Peyer's patch (tissue), 4 donors: ENCODE measurements at regions not wholly inside any gene's neighbourhood (a gene's known extent, or its start where the extent isn't known, plus 50 kb on each side); places are given as distances from the start of the nearest gene placed in this dataset.
A peak's percentile ranks its signal among the peaks of the same experiment; 100 is the strongest.

Experiments used
- DNase-seq, 3 donors: peaks; one replicate each; pipeline ENCODE4 v3.0.0-alpha.2; 2017 to 2019
- H3K27ac ChIP-seq, 4 donors: fragments of 200-600 bp; sonication (generic); one replicate each; pipeline ENCODE4 v1.5.1; 2016 to 2019
- H3K27me3 ChIP-seq, 2 donors: fragments of 200-600 bp; sonication (generic); one replicate each; pipeline ENCODE4 v1.5.1; 2019
- H3K36me3 ChIP-seq, 3 donors: fragments of 200-600 bp; sonication (generic); one replicate each; pipeline ENCODE4 v1.5.1; 2016 to 2019
- H3K4me1 ChIP-seq, 4 donors: fragments of 200-600 bp; sonication (generic); one replicate each; pipeline ENCODE4 v1.5.1; 2016 to 2019
- H3K4me3 ChIP-seq, 4 donors: fragments of 200-600 bp; sonication (generic); 1 replicate in 3 of 4; 2 replicates in 1 of 4; pipeline ENCODE4 v1.5.1; 2016 to 2019; ENCODE audit warnings: mild to moderate bottlenecking in 1 of 4
- H3K9me3 ChIP-seq, 4 donors: fragments of 200-600 bp; sonication (generic); one replicate each; pipeline ENCODE4 v1.5.1; 2016 to 2019; ENCODE audit warnings: mild to moderate bottlenecking in 1 of 4
- CTCF ChIP-seq, 6 experiments: fragments of 450-650 bp in 4 of 6; fragments of 200-600 bp in 2 of 6; sonication (generic) in 1 of 6; IDR thresholded peaks; one replicate each; pipeline ENCODE4 v1.5.1; 2017 to 2019; ENCODE audit warnings: antibody characterized with exemption in 6 of 6, mild to moderate bottlenecking in 3 of 6, moderate library complexity in 1 of 6
- POLR2A ChIP-seq, 2 donors: fragments of 450-650 bp; IDR thresholded peaks; one replicate each; pipeline ENCODE4 v1.5.1; 2017; ENCODE audit warnings: antibody characterized with exemption in 2 of 2, mild to moderate bottlenecking in 2 of 2, moderate library complexity in 2 of 2

GRCh38 chr7:155886391-155887173 lies 74.3 kb upstream of the SHH start:
- H3K9me3 ChIP-seq = no peaks in the 10 kb centered on the region
- no peaks in the 10 kb centered on the region for H3K36me3 ChIP-seq
- H3K4me3 ChIP-seq = no peak overlapping the region
- DNase-seq = no peak
- H3K27ac ChIP-seq = no peak overlapping the region
- no peaks in the 10 kb centered on the region for H3K27me3 ChIP-seq
- TF ChIP-seq CTCF (IDR thresholded peaks at IDR 0.05) = no peak
- no peak for TF ChIP-seq POLR2A (IDR thresholded peaks at IDR 0.05)
- H3K4me1 ChIP-seq = peaks cover 0 to 4% (median 0%) of the 10 kb centered on the region in 4 donors

- TF ChIP-seq CTCF (IDR thresholded peaks at IDR 0.05) = no peak
- TF ChIP-seq POLR2A (IDR thresholded peaks at IDR 0.05) = no peak
- Histone ChIP-seq H3K27ac (no peak overlapping the region), H3K4me3 (no peak overlapping the region), H3K36me3 (no peaks in the 10 kb centered on the region), H3K9me3 (no peaks in the 10 kb centered on the region), H3K27me3 (no peaks in the 10 kb centered on the region), H3K4me1 (peaks cover 0 to 4% (median 0%) of the 10 kb centered on the region in 4 donors)
- DNase-seq = peak in 2 of 3 donors; percentile 57 to 59
These were observed 73.2 kb upstream of the SHH start for GRCh38 chr7:155885167-155886155.

DNA sequence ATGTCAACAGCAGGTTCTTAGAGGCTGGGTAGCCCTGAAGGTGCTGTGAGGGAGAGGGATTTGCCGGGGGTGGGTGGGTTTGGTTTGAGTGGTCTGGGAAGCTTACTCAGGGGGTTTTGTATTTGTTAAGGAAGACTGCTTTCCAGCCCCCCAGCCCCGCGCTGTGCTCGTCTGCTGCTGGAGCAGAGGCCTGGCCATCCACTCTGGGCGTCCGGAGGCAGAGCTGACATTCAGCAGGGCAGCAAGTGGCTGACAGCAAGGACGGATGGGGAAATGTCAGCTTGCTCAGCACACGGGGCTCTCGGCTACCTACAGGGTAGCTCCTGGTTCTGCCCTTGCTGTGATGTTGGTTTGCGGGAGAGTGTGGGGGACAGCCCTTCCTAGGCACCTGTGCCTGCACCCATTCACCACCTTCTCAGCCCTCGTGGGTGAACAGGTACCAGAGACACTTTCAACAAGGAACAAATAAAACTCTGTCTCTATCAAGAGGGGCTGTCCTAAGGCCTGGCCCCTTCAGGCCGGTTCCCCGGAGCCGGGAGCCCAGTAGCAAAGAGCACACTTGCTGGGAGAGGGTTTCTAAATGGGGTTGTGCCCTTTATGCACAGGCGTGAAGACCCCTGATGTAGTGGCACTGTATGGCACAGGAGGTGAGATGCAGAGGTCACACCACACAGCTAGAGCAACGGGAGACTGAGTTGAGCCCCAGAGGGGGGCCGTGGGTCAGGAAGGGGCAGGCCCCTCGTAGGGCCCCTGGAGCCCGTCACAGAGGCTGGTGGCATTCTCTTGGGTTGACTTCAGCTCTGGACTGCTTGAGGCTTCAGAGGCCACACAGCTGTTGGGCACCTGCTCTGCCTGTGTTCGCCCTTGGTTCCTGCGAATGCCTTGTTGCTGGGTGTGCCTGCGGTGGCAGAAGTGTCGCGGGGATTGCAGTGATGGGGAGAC lies 72.2 kb upstream of the SHH start:
- Histone ChIP-seq H3K36me3 (no peaks in the 10 kb centered on the region), H3K27ac (no peak overlapping the region), H3K4me3 (no peak overlapping the region), H3K4me1 (no peaks in the 10 kb centered on the region), H3K9me3 (no peaks in the 10 kb centered on the region), H3K27me3 (no peaks in the 10 kb centered on the region)
- no peak for TF ChIP-seq CTCF (IDR thresholded peaks at IDR 0.05)
- no peak for TF ChIP-seq POLR2A (IDR thresholded peaks at IDR 0.05)
- peak in 2 of 3 donors; percentile 19 to 42 for DNase-seq

DNA sequence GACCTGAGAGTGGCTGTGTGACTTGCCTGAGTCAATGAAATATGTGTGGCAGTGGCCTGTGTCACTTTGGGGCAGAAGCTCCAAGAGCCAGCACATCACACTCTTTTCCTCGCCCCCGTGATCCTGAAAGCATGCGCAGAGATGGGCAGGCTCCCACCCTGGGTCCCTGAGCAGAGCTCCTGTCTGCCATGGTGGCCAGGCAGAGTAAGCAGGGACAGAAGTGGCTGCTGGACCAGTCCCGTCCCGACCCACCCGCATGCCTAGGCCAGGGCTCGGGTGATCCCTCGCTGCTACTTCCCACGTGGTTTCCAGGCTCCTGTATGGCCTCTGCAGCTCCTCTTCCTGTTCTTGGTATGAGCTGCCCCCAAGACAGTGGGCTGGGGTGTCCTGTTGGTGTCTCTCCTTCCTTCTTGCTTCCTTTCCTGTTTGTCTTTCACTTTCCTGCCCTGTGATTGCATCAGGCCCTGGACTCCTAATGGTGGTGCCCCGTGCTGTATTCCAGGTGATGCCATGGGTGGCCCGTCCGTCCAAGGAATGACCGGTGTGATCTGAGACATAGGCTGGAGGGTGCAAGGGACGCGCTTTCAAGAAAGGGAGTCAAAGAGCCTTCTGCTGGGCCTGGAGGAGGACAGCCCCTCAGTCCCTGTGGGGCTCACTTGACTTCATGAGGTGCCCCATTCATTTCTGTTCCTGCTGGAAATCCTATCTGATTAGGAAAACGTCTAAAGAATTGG lies 71.4 kb upstream of the SHH start:
- no peak overlapping the region for H3K4me3 ChIP-seq
- no peaks in the 10 kb centered on the region for H3K4me1 ChIP-seq
- no peaks in the 10 kb centered on the region for H3K9me3 ChIP-seq
- DNase-seq = peak in 2 of 3 donors; percentile 24 to 40
- TF ChIP-seq CTCF (IDR thresholded peaks at IDR 0.05) (no peak), POLR2A (IDR thresholded peaks at IDR 0.05) (no peak)
- no peak overlapping the region for H3K27ac ChIP-seq
- no peaks in the 10 kb centered on the region for H3K36me3 ChIP-seq
- no peaks in the 10 kb centered on the region for H3K27me3 ChIP-seq
